HFF-Myc (cell line): ENCODE measurements at regions not wholly inside any gene's neighbourhood (a gene's known extent, or its start where the extent isn't known, plus 50 kb on each side); places are given as distances from the start of the nearest gene placed in this dataset.
"Not testable (repeated sequence)": the region's sequence is repeated elsewhere in the genome, so short reads cannot be mapped to it uniquely, and the experiment has no call there.

Experiments
- DNase-seq: peaks from one replicate; pipeline ENCODE4 v3.0.0-alpha.2; 2011; ENCODE audit warnings: low read depth; ENCODE audit errors: extremely low read depth
- H3K4me3 ChIP-seq: replicated peaks from 2 replicates; pipeline ENCODE4 v1.5.1; 2011; ENCODE audit warnings: low read depth, mild to moderate bottlenecking, control low read depth, low read length
- CTCF ChIP-seq: IDR thresholded peaks from 2 replicates; pipeline ENCODE4 v1.5.1; 2012; ENCODE audit warnings: mild to moderate bottlenecking, low read depth, low read length, control low read depth; ENCODE audit errors: missing control alignments

- H3K4me3 ChIP-seq: no peak overlapping the region
- TF ChIP-seq CTCF: no peak
- no peak for DNase-seq
Measured at GRCh38 chr4:159702200-159702599, 599.3 kb downstream of the RAPGEF2 start.

DNA sequence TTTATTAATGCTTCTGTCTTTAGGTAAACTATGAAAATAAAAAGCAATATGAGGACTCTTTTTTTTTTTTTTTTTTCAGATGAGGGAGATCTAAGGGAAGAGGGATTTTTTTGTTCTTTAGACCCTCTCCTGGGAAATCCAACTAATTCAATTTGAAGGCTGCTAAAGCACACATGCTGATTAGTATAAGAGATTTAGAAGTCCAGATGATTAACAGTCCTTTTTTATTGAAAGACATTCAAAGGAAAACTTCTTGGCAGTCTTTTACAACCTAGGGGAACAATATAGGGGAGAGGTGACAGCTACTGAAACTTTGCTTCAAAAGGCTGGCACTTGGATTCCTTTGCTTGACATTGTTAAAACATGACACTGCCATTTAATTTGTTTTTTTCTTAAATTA is 602.5 kb downstream of the RAPGEF2 start:
- TF ChIP-seq CTCF: no peak
- no peak overlapping the region for H3K4me3 ChIP-seq

GRCh38 chr4:159706704-159707103 is 603.8 kb downstream of the RAPGEF2 start:
- TF ChIP-seq CTCF: no peak
- H3K4me3 ChIP-seq: no peak overlapping the region
- DNase-seq: no peak

More for the DNA sequence above, 602.5 kb downstream of the RAPGEF2 start:
- DNase-seq: no peak

- not testable (repeated sequence) for DNase-seq, H3K4me3 ChIP-seq
Measured at GRCh38 chr4:159715180-159715579, 612.3 kb downstream of the RAPGEF2 start.

- H3K4me3 ChIP-seq: no peak overlapping the region
- TF ChIP-seq CTCF: no peak
- DNase-seq: no peak
Measured at GRCh38 chr4:159719531-159719930, 616.7 kb downstream of the RAPGEF2 start.

DNA sequence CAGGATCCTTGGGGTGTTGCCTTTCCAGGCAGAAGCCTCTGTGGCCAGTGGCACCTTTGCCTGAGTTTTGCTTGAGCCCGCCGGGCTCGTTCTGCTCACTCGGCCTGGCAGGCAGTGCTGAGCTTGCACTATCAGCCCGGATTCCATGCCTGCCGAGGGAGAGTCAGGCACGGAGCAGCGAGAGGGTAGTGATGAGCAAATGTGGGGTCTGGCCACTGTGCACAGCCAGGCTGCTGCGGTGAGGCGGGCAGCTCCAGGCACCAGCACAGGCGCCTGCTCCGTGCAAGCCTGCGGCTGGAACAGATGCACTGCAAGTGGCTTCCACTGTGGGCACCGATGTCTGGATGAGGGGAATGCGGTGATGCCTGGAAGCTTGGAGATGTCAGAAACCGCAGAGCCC is 619.2 kb downstream of the RAPGEF2 start:
- DNase-seq: no peak
- H3K4me3 ChIP-seq: no peak overlapping the region
- no peak for TF ChIP-seq CTCF

DNA sequence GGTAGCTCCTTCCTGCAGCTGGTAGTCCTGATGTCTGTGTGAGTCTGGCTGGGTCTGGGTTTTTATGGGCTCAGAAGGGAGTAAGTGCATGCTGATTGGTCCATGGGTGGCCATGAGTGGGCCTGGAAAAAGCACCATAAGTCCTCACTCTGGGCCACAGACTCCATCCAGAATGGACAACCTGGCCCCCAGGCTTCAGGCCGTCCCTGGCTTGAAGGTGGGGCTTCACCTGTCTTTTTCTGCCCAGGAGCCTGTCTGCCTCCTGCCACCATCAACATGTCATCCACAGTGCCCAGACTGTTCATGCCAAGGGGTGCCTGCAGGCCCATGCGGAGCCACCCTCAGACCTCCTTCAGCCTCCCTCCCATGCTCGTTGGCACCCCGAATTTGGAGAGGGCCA is 620.0 kb downstream of the RAPGEF2 start:
- no peak overlapping the region for H3K4me3 ChIP-seq
- DNase-seq: no peak
- no peak for TF ChIP-seq CTCF
